BE2C (cell line): ENCODE measurements at regions not wholly inside any gene's neighbourhood (a gene's known extent, or its start where the extent isn't known, plus 50 kb on each side); places are given as distances from the start of the nearest gene placed in this dataset.

Experiments
- DNase-seq: peaks from one replicate; pipeline ENCODE4 v3.0.0-alpha.2; 2020
- H3K27me3 ChIP-seq: fragments of 250-450 bp; sonication (Bioruptor Pico); 2 replicates; pipeline ENCODE4 v1.5.1; 2020; ENCODE audit warnings: mild to moderate bottlenecking
- H3K36me3 ChIP-seq: fragments of 250-450 bp; sonication (Bioruptor Pico); 2 replicates; pipeline ENCODE4 v1.5.1; 2020; ENCODE audit warnings: mild to moderate bottlenecking
- H3K4me1 ChIP-seq: fragments of 250-450 bp; sonication (Bioruptor Pico); 2 replicates; pipeline ENCODE4 v1.5.1; 2020
- H3K4me3 ChIP-seq: 2 replicates; pipeline ENCODE4 v1.5.1; 2011; ENCODE audit warnings: low read depth, low read length
- H3K9me3 ChIP-seq: fragments of 250-450 bp; sonication (Bioruptor Pico); 2 replicates; pipeline ENCODE4 v1.5.1; 2020
- CTCF ChIP-seq: IDR thresholded peaks from 2 replicates; pipeline ENCODE4 v1.5.1; 2012; ENCODE audit warnings: mild to moderate bottlenecking, low read depth, low read length

- no peak for TF ChIP-seq CTCF
- H3K9me3 ChIP-seq: no peaks in the 10 kb centered on the region
- no peaks in the 10 kb centered on the region for H3K36me3 ChIP-seq
- H3K4me1 ChIP-seq: peaks cover 10% of the 10 kb centered on the region
- H3K4me3 ChIP-seq: no peak overlapping the region
- no peak for DNase-seq
- no peaks in the 10 kb centered on the region for H3K27me3 ChIP-seq
Measured at GRCh38 chr16:88316151-88316550, 66.6 kb upstream of the ZNF469 start.

GRCh38 chr16:88316941-88317612, 65.7 kb upstream of the ZNF469 start:
- TF ChIP-seq CTCF: no peak
- no peaks in the 10 kb centered on the region for H3K36me3 ChIP-seq
- no peak overlapping the region for H3K4me3 ChIP-seq
- no peak for DNase-seq
- peaks cover 10% of the 10 kb centered on the region for H3K4me1 ChIP-seq
- H3K27me3 ChIP-seq: no peaks in the 10 kb centered on the region
- no peaks in the 10 kb centered on the region for H3K9me3 ChIP-seq

- DNase-seq: no peak
- Histone ChIP-seq H3K9me3 (no peaks in the 10 kb centered on the region), H3K27me3 (no peaks in the 10 kb centered on the region), H3K36me3 (no peaks in the 10 kb centered on the region), H3K4me1 (peaks cover 10% of the 10 kb centered on the region), H3K4me3 (no peak overlapping the region)
- no peak for TF ChIP-seq CTCF
Measured at GRCh38 chr16:88317613-88317965, 65.2 kb upstream of the ZNF469 start.

- peaks cover 10% of the 10 kb centered on the region for H3K4me1 ChIP-seq
- H3K36me3 ChIP-seq: no peaks in the 10 kb centered on the region
- H3K4me3 ChIP-seq: no peak overlapping the region
- H3K9me3 ChIP-seq: no peaks in the 10 kb centered on the region
- DNase-seq: no peak
- H3K27me3 ChIP-seq: no peaks in the 10 kb centered on the region
- TF ChIP-seq CTCF: no peak
Measured at GRCh38 chr16:88318051-88318450, 64.7 kb upstream of the ZNF469 start.

GRCh38 chr16:88318521-88318920, 64.2 kb upstream of the ZNF469 start:
- no peaks in the 10 kb centered on the region for H3K27me3 ChIP-seq
- no peak for DNase-seq
- TF ChIP-seq CTCF: no peak
- H3K4me1 ChIP-seq: peaks cover 10% of the 10 kb centered on the region
- no peaks in the 10 kb centered on the region for H3K36me3 ChIP-seq
- no peak overlapping the region for H3K4me3 ChIP-seq
- no peaks in the 10 kb centered on the region for H3K9me3 ChIP-seq

- Histone ChIP-seq H3K9me3 (no peaks in the 10 kb centered on the region), H3K4me3 (no peak overlapping the region), H3K36me3 (no peaks in the 10 kb centered on the region), H3K4me1 (peaks cover 10% of the 10 kb centered on the region), H3K27me3 (no peaks in the 10 kb centered on the region)
- no peak for DNase-seq
- TF ChIP-seq CTCF: no peak
Measured at GRCh38 chr16:88319116-88319965, 63.4 kb upstream of the ZNF469 start.
